A673 (cell line): ENCODE measurements at regions not wholly inside any gene's neighbourhood (a gene's known extent, or its start where the extent isn't known, plus 50 kb on each side); places are given as distances from the start of the nearest gene placed in this dataset.

Experiments
- EZH2 ChIP-seq: fragments of 200-600 bp; sonication (generic); IDR thresholded peaks from 2 replicates; pipeline ENCODE4 v1.6.1; 2017; ENCODE audit warnings: borderline replicate concordance, low read depth, mild to moderate bottlenecking, mixed read lengths, antibody characterized with exemption, low read length; ENCODE audit not compliant: poor library complexity, severe bottlenecking
- TF ChIP-seq, protein P1 (sequence below): fragments of 300-800, 200-600 bp; sonication (generic); conservative IDR thresholded peaks from 2 replicates; pipeline ENCODE4 v1.5.1; 2017; ENCODE audit warnings: low read depth, mild to moderate bottlenecking, antibody characterized with exemption, low read length, moderate library complexity, mixed read lengths

GRCh38 chr11:26901162-26901561 lies 92.8 kb upstream of the FIBIN start:
- no peak for TF ChIP-seq EZH2
- TF ChIP-seq, protein P1, sequence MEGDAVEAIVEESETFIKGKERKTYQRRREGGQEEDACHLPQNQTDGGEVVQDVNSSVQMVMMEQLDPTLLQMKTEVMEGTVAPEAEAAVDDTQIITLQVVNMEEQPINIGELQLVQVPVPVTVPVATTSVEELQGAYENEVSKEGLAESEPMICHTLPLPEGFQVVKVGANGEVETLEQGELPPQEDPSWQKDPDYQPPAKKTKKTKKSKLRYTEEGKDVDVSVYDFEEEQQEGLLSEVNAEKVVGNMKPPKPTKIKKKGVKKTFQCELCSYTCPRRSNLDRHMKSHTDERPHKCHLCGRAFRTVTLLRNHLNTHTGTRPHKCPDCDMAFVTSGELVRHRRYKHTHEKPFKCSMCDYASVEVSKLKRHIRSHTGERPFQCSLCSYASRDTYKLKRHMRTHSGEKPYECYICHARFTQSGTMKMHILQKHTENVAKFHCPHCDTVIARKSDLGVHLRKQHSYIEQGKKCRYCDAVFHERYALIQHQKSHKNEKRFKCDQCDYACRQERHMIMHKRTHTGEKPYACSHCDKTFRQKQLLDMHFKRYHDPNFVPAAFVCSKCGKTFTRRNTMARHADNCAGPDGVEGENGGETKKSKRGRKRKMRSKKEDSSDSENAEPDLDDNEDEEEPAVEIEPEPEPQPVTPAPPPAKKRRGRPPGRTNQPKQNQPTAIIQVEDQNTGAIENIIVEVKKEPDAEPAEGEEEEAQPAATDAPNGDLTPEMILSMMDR: no peak
